Transverse colon (tissue), 4 donors: ENCODE measurements at regions not wholly inside any gene's neighbourhood (a gene's known extent, or its start where the extent isn't known, plus 50 kb on each side); places are given as distances from the start of the nearest gene placed in this dataset.

Experiments used
- DNase-seq: peaks from one replicate; pipeline ENCODE4 v3.0.0-alpha.2; 2019
- H3K27ac ChIP-seq, 4 donors: fragments of 200-600 bp; sonication (generic); 2 replicates each; pipeline ENCODE4 v1.5.1; 2016 to 2018; ENCODE audit warnings: inconsistent platforms in 4 of 4
- H3K27me3 ChIP-seq: fragments of 200-600 bp; sonication (generic); 2 replicates; pipeline ENCODE4 v1.5.1; 2017; ENCODE audit warnings: inconsistent platforms
- H3K36me3 ChIP-seq, 4 donors: fragments of 200-600 bp; sonication (generic); 2 replicates each; pipeline ENCODE4 v1.5.1; 2017 to 2019; ENCODE audit warnings: inconsistent platforms in 4 of 4
- H3K4me1 ChIP-seq, 4 donors: fragments of 200-600 bp; sonication (generic); 2 replicates each; pipeline ENCODE4 v1.5.1; 2017 to 2020; ENCODE audit warnings: inconsistent platforms in 4 of 4
- H3K4me3 ChIP-seq, 4 donors: fragments of 200-600 bp; sonication (generic); 1 replicate in 1 of 4; 2 replicates in 3 of 4; pipeline versions ENCODE4 v1.5.1 to v1.6.1; 2017 to 2019; ENCODE audit warnings: inconsistent platforms in 4 of 4
- H3K9me3 ChIP-seq, 2 donors: fragments of 200-600 bp; sonication (generic); 2 replicates each; pipeline ENCODE4 v1.5.1; 2017 to 2019; ENCODE audit warnings: inconsistent platforms in 2 of 2
- EP300 ChIP-seq: sonication (generic); formaldehyde crosslinking; IDR thresholded peaks from one replicate; pipeline ENCODE4 v1.6.1; 2017; ENCODE audit warnings: antibody characterized with exemption, low read depth
- POLR2A ChIP-seq: fragments of 450-650 bp; IDR thresholded peaks from one replicate; pipeline ENCODE4 v1.6.1; 2016; ENCODE audit warnings: antibody characterized with exemption, mild to moderate bottlenecking, moderate library complexity
- POLR2AphosphoS5 ChIP-seq, 3 donors: sonication (generic); formaldehyde crosslinking; IDR thresholded peaks; one replicate each; pipeline ENCODE4 v1.6.1; 2016; ENCODE audit warnings: antibody characterized with exemption in 3 of 3
- WGBS, 2 donors: methylation state at CpG; one replicate each; pipeline ENCODE4 v1.1.5; 2018; ENCODE audit warnings: low coverage in 1 of 2; 5-methylcytosine and 5-hydroxymethylcytosine counted together
- in situ Hi-C, 4 donors: fragments of 200-750 bp; cut with MboI; loops; one replicate each; pipeline versions ENCODE4 v1.15.0 to v1.15.1; 2017; ENCODE audit warnings: low sequenced_read_pairs in 3 of 4, low pct_ligation_motif_present in 1 of 4, low pct_unique_long_range_greater_than_20kb in 1 of 4
- intact Hi-C: fragments of 100-400 bp; cut with DNase I; formaldehyde crosslinking; loops from one replicate; pipeline ENCODE4 v1.15.1; 2023; ENCODE audit warnings: low total_unique reads
- TF ChIP-seq, protein P1 (sequence below), 5 experiments: fragments of 200-600 bp in 3 of 5; fragments of 450-650 bp in 2 of 5; sonication (generic) in 3 of 5; IDR thresholded peaks; 1 replicate in 2 of 5; 2 replicates in 3 of 5; pipeline ENCODE4 v1.5.1; 2016 to 2017; ENCODE audit warnings: antibody characterized with exemption in 5 of 5, inconsistent platforms in 3 of 5, mild to moderate bottlenecking in 2 of 5, moderate library complexity in 1 of 5

- no peak overlapping the region for H3K4me3 ChIP-seq
- no peak for TF ChIP-seq POLR2AphosphoS5 (IDR thresholded peaks at IDR 0.05)
- TF ChIP-seq, protein P1, sequence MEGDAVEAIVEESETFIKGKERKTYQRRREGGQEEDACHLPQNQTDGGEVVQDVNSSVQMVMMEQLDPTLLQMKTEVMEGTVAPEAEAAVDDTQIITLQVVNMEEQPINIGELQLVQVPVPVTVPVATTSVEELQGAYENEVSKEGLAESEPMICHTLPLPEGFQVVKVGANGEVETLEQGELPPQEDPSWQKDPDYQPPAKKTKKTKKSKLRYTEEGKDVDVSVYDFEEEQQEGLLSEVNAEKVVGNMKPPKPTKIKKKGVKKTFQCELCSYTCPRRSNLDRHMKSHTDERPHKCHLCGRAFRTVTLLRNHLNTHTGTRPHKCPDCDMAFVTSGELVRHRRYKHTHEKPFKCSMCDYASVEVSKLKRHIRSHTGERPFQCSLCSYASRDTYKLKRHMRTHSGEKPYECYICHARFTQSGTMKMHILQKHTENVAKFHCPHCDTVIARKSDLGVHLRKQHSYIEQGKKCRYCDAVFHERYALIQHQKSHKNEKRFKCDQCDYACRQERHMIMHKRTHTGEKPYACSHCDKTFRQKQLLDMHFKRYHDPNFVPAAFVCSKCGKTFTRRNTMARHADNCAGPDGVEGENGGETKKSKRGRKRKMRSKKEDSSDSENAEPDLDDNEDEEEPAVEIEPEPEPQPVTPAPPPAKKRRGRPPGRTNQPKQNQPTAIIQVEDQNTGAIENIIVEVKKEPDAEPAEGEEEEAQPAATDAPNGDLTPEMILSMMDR (IDR thresholded peaks at IDR 0.05) = no peak
- no peak for TF ChIP-seq EP300
- no peak for TF ChIP-seq POLR2A
- 74 to 99% methylated on average over 4 to 7 of the region's 7 CpGs for WGBS, 2 donors
- no peaks in the 10 kb centered on the region for H3K36me3 ChIP-seq
- intact Hi-C loops (no loop called here), in situ Hi-C loops (no loop called here)
- H3K4me1 ChIP-seq = no peaks in the 10 kb centered on the region
- no peaks in the 10 kb centered on the region for H3K9me3 ChIP-seq
- no peak overlapping the region for H3K27ac ChIP-seq
- DNase-seq = no peak
- H3K27me3 ChIP-seq = no peaks in the 10 kb centered on the region
Measured at GRCh38 chr14:53847881-53848280, 108.7 kb downstream of the BMP4 start.

DNA sequence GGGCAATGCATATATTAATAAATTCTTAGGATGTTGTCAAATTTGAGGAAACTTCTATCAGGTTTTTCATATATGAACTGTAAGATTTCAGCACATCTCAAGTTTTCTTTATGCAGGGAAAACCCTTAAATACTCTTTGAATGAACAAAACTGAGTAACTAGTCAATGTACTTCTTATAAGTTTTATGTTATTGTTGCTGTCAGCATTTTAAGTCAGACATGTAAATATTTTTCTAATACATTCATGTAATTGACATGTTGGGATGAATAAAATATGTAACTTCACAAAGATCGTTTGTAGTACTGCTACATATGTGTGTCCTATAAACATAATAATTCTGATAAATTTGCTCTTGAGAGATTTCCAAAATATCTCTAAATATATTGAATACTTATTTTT is 109.6 kb downstream of the BMP4 start:
- TF ChIP-seq EP300 (no peak), POLR2AphosphoS5 (IDR thresholded peaks at IDR 0.05) (no peak)
- TF ChIP-seq, protein P1 (IDR thresholded peaks at IDR 0.05) = no peak
- in situ Hi-C loops (no loop called here), intact Hi-C loops (no loop called here)
- H3K4me3 ChIP-seq = no peak overlapping the region
- no peaks in the 10 kb centered on the region for H3K27me3 ChIP-seq
- WGBS, 2 donors = 75 to 80% methylated on average over 1 of the region's 1 CpG
- no peaks in the 10 kb centered on the region for H3K4me1 ChIP-seq
- no peak overlapping the region for H3K27ac ChIP-seq
- H3K9me3 ChIP-seq = no peaks in the 10 kb centered on the region
- no peaks in the 10 kb centered on the region for H3K36me3 ChIP-seq
- no peak for DNase-seq

- Histone ChIP-seq H3K4me3 (no peak overlapping the region), H3K4me1 (no peaks in the 10 kb centered on the region), H3K27ac (no peak overlapping the region), H3K36me3 (no peaks in the 10 kb centered on the region), H3K27me3 (no peaks in the 10 kb centered on the region), H3K9me3 (no peaks in the 10 kb centered on the region)
- intact Hi-C loops (no loop called here), in situ Hi-C loops (no loop called here)
- TF ChIP-seq POLR2AphosphoS5 (IDR thresholded peaks at IDR 0.05) = no peak
- TF ChIP-seq, protein P1 (IDR thresholded peaks at IDR 0.05) = no peak
- TF ChIP-seq EP300 = no peak
- no peak for TF ChIP-seq POLR2A
- DNase-seq = no peak
- 79 to 83% methylated on average over 6 to 8 of the region's 8 CpGs for WGBS, 2 donors
Measured at GRCh38 chr14:53845813-53846693, 110.6 kb downstream of the BMP4 start.

GRCh38 chr14:53842938-53843337 is 113.7 kb downstream of the BMP4 start:
- DNase-seq = no peak
- Histone ChIP-seq H3K27me3 (no peaks in the 10 kb centered on the region), H3K9me3 (no peaks in the 10 kb centered on the region), H3K4me1 (no peaks in the 10 kb centered on the region), H3K36me3 (no peaks in the 10 kb centered on the region), H3K4me3 (no peak overlapping the region), H3K27ac (no peak overlapping the region)
- intact Hi-C loops (no loop called here), in situ Hi-C loops (no loop called here)
- 59 to 62% methylated on average over 3 to 4 of the region's 4 CpGs for WGBS, 2 donors
- TF ChIP-seq EP300 (no peak), POLR2A (no peak), POLR2AphosphoS5 (IDR thresholded peaks at IDR 0.05) (no peak)
- TF ChIP-seq, protein P1 (IDR thresholded peaks at IDR 0.05) = no peak
